ENCODE measurements at regions not wholly inside any gene's neighbourhood (a gene's known extent, or its start where the extent isn't known, plus 50 kb on each side); places are given as distances from the start of the nearest gene placed in this dataset.

DNA sequence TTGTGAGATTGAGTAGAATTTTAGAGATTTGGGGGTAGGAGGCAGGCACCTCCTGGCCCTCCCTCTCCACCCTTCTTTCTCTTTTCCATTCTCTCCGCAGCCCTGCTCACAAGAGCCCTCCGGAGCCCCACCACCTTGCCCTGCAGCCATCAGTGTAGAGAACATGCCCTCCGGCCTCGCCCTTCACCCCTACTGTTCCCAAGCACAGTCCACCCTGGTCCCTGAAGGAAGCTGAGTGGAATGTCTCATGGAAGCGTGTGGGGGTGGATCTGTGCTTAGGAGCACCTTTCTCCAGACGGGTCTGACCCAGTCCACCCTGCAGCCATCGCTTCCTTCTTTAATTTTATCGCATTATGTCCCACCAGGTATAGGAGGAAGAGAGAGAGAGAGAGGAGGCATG is 267.1 kb downstream of the NSG2 start:
- DNase-seq, result no peak

GRCh38 chr5:174313615-174314014 is 268.1 kb downstream of the NSG2 start:
- no peak for DNase-seq

DNA sequence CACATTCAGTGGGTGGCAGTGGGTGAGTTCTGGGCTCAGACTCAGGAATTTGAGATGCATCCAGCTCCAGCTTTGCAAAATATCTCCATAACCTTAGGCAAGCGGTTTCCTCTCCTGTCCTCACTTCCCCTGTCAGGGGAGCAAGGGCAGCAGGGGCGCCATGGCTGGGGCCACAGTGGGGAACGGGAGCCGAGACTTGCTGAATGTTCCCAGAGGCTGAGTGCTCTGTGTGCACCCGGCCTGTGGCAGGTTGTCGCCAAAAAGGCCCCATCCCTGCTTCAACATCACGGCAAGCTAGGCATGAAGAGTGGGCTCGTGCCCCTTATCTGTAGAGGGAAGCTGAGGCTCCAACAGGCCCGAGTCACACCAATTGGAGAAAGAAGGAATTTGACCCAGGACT is 268.8 kb downstream of the NSG2 start:
- no peak for DNase-seq

DNA sequence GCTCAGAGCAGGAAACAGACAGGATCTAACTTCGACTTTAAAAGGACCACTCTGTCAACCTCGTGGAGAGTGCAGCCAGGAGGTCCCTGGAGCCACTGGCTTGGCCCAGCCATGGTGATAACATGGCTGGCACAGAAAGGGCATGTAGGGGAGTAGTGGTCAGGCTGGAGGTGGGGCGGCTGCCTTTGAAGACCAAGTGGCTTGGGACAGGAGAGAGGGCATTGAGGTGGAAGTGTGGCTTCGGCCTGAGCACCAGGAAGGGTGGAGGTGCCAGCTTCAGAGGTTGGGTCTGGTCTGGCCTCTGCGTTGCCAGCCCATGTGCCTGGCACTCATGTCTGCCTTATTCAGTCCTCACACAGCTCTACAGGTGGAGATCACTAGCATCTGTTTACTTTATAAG is 270.0 kb downstream of the NSG2 start:
- no peak for DNase-seq

DNA sequence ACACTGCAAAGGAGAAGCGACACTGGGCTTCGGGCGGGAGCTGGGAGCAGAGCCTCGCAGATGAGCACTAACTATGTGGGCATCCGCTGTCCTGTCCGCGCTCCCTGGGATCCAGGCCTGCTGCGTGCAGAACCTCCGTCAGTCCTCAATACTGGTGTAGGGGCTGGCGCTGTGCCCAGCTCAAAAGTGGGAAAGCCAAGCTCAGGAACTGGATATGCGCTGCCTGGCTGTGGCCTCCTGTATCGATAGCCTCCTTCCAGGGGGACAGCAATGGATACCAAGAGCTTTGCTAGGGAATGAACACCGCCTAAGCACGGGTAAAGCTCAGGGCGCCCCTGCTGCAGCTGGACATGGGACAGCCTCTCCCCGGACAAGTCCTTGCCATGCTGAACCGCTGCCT is 270.4 kb downstream of the NSG2 start:
- no peak for DNase-seq

GRCh38 chr5:174316326-174316725 is 270.8 kb downstream of the NSG2 start:
- DNase-seq, result no peak

DNA sequence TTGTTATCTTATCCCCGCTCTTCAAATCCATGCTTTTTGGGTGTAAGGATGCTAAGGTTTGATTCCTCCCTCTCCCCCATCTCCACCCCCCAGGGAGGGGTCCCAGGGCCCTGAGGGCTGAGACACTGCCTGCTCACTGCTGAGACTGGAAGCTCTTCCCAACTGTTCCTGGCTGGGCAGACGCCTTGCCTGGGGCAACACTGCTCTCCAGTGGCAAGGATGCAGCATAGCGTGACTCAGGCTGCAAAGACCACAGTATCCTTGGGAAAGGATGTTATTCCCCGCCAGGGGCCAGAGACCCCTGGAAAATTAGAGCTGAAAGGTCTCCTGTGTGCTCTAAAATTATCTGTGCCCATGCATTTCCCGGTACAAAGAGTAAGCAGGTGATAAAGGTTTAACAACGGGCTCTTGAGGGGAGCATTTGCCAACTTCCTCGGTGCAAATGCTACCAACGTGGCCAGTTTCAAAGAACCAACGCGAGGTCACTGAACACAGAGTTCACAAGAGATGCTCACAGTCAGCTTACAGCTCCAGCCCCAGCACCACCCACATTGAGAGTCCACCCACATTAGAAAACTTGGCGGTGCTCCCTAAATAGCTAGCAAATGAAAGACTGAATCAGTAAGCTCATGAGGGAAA is 271.9 kb downstream of the NSG2 start:
- no peak for DNase-seq

- no peak for DNase-seq
These were observed 273.1 kb downstream of the NSG2 start for GRCh38 chr5:174318578-174318977.

DNA sequence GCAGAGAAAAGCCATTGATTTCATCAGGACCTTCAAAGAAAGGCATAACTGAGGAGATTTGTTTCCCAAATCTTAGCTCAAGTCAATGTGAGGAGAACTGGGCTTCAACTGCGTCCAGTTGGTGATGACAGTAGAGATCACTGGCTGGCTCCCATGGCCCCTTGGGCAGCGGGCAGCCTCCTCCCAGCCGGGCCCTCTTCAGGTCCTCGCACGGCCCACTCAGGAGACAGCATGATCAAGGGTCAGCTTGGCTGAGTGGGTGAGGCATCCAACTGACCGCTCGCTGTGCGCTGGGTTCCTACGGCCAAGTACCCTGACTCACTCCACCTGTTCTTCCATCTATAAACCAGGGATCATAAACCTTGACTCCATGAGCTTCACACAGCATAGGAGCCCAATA is 274.0 kb downstream of the NSG2 start:
- no peak for DNase-seq

GRCh38 chr5:174320051-174320450 is 274.5 kb downstream of the NSG2 start:
- DNase-seq, result no peak

- DNase-seq, result peak; percentile 15
These were observed 278.4 kb downstream of the NSG2 start for GRCh38 chr5:174323878-174324281.

- DNase-seq, result no peak
These were observed 279.2 kb downstream of the NSG2 start for GRCh38 chr5:174324680-174325079.

DNA sequence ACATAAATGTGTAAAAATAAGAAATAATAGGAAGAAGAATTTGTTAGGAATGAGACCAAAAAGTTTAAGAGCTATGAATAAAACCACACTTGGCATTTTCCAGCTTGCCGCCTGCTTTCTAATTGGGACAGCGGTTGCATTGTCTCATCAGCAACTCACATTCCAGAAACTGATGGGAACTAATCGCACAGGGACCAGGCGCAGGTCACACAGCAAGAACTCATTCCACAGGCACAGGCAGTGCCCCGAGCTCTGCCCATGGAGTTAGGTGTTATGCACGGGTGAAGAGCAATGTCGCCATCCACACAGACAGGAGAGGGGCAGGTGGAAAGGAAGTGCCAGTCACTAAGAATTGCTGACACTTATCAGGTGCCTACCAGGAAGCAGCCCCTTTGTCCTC is 279.9 kb downstream of the NSG2 start:
- no peak for DNase-seq

DNA sequence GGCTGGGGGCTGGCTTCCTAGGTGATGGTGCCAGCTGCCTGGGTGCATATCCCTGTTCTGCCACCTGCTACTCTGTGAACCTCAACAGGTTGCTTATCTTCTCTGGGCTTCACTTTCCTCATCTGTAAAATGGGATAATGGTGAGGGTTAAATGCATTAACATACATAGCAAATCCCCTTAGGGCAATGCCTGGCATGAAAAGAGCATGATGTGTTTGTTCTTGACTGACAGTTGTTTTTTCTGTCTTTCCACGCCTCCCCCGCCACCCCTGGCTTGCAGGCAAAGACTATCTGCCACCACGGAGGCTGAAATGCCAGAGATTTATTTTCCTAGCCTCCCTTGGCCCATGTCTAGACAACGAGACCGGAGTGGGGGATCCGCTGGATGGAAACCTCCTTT is 280.5 kb downstream of the NSG2 start:
- no peak for DNase-seq

- DNase-seq, result no peak
These were observed 280.9 kb downstream of the NSG2 start for GRCh38 chr5:174326372-174326771.

GRCh38 chr5:174327317-174327864 is 281.9 kb downstream of the NSG2 start:
- peak; percentile 71 for DNase-seq

GRCh38 chr5:174327896-174328295 is 282.4 kb downstream of the NSG2 start:
- DNase-seq, result no peak

- no peak for DNase-seq
These were observed 283.3 kb downstream of the NSG2 start for GRCh38 chr5:174328631-174329299.

GRCh38 chr5:174329738-174330137 is 284.2 kb downstream of the NSG2 start:
- no peak for DNase-seq

DNA sequence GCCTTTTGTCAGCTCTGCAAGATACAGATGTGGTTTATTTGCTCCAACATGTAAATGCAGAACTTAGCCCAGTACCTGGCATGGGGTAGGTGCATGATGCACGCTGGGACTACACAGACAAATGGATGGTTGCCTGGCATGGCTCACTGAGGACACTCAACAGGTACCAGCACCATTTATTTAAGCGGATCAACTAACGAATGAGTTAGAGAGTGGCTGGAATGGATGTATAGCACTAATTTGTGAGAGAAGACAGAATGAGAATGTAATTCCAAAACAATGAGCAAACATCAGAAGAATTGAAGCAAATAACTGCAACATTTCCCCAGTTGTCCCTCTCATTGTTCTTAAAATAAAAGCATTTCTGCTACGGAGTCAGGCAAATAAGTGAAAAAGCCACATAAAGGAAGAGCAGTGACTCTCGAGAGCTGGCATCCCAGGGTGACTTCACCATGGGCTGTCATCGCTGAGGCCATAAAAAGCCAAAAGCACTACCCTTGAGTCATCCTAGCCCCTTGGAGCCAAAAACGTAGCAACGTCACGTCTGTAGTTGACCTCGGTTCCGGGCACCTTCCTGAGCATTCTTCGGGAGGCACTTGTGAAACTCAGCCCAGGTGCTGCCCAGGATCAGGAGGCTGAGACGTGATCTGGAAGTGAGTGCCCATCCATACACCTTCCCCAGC is 290.3 kb downstream of the NSG2 start:
- DNase-seq, result no peak

DNA sequence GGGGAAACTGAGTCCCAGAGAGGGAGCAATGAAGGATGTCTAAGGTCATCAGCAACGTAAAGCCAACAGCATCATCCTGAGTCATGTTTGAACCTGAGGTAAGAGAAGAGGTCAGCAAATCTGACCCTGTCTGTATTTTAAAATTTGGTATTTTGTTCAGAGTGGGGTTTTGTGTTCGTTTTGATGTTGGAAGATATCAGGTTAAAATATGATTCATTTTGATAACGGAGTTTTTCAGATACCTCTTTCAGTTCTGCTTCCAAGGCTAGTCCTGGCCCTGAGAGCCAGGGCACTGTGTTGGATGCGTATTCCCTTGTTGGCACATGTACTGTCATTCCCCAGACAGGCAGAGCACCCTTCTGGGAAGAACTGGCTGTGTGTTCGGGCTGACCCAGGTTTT is 291.0 kb downstream of the NSG2 start:
- DNase-seq, result no peak

- DNase-seq, result no peak
These were observed 292.0 kb downstream of the NSG2 start for GRCh38 chr5:174337276-174338184.

Data from activated CD4-positive, alpha-beta T cell treated with anti-CD3 and anti-CD28 coated beads, Interleukin-10, Interleukin-2, amounts not matched to agents 100 ng/mL and 50 ng/mL, durations not matched to agents 16 hours and 8 hours (primary cell).